NCI-H446 treated with DMSO at 0.1 percent for 48 hours (cell line): ENCODE measurements at regions not wholly inside any gene's neighbourhood (a gene's known extent, or its start where the extent isn't known, plus 50 kb on each side); places are given as distances from the start of the nearest gene placed in this dataset.
"Not testable (repeated sequence)": the region's sequence is repeated elsewhere in the genome, so short reads cannot be mapped to it uniquely, and the experiment has no call there.

ENCODE experiments used
- DNase-seq: peaks from one replicate; lab custom pipeline; 2025; lab: John Stamatoyannopoulos, UW

DNA sequence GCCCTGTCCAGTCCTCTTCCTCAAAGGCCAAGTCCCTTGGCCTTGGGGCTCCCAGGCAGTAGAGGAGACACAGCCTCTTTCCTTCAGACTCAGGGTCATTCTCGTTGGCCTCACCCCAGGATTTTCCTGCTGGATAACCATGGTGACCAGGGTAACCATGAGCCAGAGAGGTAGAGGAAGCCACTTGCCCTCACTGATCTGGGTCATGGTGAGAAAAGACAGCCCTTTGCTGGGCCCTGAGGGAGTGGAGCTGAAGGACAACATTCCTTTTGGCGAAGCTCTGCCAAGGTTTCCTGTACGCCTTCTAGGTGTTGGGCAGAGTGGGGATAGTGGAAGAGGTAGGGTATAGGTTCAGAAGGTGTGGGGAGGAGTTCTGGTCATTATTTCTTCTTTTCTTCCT lies 53.1 kb upstream of the WNT4 start:
- DNase-seq: no peak

DNA sequence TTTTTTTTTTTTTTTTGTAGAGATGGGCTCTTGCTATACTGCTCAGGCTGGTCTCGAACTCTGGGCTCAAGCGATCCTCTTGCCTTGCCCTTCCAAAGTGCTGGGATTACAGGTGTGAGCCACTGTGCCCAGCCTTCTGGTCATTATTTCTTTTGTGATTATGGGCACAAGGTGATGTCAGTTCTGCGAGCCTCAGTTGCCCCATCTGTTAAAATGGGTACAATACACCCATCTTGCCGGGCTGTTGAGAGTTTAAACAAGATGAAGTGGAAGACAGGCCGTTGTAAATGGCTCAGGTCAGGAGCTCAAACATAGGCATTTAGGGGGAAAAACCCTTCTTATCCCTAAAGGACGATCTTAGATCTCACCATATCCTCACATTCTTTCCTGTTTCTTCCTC lies 53.7 kb upstream of the WNT4 start:
- DNase-seq: no peak

DNA sequence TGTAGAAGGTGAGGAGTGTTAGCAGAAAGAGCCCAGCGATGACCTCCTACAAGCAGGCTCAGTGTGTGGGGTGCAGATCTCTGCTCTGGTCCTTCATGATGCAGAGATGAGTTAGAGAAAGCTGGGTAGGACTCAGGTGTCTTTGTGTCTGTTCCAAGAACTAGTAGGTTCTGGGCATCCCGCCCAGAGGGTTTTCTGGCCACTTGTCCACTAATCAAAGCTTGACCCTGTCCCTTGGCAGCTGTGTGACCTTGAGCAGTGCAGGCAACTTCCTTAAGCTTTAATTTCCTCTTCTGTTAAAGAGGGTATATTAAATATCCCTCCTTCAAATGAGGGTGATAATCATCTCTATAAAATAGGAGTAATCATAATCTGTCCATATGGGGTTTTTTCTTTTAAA lies 54.7 kb upstream of the WNT4 start:
- no peak for DNase-seq

DNA sequence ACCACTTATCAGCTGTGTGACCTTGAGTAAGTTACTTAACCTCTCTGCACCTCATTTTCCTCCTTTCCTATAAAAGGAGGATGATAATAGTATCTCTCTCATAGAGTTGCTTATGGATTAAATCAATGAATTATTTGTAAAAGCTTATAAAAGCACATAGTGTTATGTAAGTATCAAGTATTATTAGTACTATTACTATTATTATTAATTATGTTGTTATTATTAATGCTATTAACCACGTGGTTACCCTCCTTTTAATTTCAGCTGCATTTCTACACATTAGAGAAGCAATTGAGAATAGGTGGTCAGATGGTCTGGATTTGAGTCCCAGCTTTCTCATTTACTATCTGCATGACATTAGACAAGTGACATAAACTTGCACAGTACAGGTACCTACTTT lies 58.1 kb upstream of the WNT4 start:
- DNase-seq: no peak

DNA sequence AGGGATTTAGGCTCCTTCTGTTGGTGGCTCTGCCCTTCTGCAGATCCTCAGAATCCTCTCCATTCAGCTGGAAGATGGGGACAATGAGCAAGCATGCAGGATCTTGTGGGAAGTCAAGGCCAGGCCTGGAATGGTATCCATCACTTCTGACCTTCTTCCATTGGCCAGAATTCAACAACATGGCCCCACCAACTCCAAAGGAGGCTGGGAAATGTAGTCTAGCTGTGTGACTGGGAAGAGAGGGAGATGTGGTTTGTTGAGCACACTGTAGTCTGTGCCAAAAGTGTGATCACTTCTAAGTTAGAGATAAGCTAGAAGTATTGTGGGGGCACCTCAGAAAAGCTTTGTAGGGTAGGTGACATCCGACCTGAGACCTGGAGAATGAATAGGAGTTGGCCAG lies 60.4 kb upstream of the WNT4 start:
- no peak for DNase-seq

DNA sequence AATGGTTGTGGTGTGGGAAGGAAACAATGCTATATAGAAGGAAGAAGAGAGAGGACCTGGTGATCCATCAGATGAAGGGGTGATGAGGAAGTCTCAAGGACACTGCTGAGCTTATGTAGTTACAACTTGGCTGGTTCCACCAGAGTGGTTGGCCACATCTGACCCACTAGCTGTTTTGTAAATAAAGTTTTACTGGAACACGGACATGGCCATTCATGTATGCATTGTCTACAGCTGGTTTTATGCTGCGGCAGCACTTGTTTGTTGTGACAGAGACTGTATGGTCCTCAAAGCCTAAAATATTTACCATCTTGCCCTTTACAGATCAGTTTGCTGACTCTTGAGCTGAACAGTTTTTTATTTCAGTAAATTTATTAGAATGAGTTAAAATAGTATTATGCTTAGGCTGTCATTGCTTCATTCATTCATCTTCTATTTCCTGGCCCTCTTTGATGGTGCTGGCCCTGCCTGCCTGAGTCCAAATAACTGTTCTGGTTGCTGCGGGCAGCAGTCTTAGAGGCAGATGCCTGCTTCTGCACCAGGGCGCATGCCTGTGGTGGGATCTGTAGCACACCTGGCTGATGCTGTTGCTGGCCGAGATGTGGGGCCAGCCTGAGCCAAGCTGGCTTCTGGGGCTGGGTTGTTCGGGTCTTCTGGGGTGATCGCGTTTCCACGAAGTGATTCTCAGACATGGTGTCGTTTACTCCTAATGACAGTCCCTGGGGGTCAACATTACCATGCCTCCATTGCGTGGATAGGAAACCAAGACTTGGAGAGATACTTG lies 61.4 kb upstream of the WNT4 start:
- DNase-seq: no peak

DNA sequence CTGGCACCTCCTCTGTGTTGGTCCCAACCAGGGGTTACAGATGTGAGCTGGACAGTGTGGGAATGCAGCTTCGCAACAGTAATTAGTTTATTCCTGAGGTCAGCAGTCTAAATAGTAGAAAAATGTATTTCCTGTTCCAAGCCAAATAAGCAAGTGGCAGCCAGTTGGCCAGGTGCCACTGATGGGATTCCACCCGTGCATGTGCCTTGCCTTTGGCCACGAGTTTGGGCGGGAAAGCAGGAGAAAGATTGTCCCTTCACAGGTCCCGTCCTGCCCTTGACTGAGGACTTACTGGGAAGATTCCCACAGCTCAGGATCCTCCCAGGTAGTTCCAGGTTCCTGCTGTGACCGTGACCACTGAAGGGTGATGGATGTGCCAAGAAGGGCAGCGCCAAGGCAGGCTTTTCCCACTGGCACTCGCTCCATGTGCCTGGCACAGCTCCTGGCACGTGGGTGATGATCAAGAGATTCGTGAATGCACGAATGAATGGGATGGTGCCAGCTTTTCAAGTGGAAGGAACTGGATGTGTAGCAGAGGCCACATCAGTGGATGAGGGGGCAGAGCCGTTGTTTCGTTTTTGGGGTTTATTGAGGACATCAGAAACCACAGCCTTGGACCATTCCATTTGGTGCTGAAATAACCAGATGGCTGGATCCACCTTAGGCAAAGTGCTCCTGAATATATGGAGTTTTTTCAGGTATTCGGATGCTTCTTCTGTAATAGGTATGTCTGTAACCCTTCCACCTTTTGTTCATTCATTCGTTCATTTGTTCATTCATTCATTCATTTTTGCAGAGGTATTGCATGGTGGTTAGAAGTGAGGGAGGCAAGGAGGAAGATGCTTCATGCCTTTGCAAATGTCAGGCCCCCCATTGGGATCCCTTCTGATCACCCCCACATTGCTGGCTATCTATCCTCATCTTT lies 62.4 kb upstream of the WNT4 start:
- peak; percentile 36 for DNase-seq

DNA sequence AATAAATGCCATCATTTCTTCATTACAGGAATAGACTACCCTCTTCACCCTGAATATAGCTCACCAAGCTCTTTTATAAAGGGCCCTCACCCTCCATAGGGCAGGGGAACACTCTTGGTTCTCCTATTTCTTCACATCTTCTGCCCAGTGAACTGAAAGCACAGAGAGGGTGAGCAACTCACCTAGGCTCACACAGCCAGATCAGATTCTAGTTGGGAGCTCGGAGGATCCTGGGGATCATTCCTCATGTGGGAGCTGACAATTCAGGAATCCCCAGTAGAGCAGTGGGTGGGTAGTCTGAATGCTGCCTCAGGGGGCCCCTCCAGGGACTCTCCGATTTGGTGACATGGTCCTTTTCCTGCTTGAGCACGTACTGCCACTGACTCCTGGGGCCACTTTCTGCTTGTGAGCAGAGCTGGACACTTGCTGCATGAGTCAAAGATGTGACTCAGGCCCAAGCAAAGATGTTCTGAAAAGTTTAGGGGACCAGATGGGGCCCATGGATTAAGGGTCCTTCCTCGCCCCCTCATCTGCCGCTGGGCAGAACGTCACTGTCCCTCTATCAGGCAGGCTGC lies 63.7 kb upstream of the WNT4 start:
- no peak for DNase-seq

DNA sequence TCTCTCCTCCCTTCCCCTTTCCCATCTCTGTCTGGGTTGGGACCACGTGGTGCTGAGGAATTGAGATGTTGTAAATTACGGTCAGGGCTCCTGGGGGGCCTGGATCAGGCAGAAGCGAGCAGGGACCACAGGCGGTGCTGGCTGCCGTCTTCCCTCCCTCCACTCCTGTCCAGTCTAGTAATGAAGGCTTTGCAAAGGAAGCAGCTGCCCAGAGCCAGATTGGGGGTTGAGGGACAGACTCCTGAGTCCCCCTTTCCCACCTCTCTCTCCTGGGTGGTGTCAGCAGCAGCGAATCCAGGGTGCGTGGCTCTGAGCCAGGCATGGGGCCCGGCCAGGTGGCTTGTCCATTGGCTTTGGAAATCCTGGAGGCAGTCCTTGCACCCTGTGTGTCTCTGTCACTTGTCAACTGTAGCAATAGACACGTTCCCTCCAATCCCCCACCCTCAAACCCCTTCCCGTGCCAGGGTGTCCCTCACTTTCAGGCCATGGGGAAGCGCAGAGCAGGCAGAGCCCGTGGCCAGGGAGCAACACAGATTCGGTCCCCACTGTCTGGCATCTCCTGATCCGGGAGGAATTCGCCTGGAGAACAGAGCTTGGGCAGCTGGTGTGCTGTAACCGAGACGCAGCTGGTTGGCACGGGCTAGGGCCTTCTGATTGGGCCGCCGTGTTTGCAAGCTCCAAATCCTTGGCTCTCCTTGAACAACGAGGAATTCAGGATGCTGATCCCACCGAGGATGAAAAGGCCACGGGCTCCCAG lies 64.8 kb upstream of the WNT4 start:
- peak; percentile 53 for DNase-seq

DNA sequence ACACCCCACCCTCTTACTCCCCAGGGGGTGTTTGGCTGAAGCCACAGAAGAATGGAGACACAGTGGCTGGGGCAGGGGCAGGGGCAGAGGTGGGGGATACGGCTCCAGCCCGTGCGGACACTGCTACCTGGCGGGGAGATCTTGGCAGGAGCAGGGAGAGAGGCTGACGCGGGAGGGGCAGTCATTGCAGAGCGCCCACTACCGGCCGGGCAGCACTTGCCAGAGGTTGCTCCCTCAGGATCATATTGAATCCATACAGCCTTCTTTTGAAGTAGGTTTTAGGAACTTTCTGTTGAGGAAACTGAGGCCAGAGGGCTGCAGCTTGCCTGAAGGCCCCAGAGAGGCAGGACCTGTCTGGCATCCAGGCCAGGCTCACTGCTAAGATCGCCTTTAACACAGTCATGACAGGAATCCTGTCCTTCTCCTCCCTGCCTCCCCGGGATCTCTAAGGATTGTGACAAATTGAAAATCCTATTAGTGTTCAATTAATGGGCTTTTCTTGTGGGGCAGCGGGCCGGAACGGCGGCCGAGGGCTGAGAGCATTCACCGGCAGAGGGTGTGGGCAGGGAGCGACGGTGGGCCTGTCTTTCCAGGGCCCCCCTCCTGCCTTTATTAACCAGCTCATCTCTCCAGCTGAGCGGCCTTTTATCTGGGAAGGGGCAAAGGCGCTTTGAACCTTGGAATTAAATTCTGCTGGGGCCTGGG lies 65.5 kb upstream of the WNT4 start:
- DNase-seq: no peak

DNA sequence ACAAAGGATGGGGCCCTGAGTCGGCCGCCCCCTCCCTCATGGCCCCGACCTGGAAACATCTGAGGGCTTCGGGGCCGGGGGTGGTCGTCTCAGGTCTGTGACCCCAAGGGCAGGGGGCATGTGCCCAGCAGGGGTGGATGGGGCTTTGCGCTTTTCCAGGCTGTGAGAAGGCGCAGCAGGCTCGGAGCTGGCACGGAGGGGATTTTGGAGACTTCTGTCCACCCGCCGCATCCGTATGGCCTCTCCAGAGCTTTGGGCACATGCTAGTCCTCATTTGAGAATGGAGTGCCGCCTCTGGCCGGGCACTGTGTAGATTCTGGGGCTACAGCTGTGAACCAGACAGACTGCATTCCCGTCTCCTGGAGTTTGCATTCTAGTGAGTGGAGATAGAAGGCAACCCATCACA lies 66.1 kb upstream of the WNT4 start:
- DNase-seq: no peak

DNA sequence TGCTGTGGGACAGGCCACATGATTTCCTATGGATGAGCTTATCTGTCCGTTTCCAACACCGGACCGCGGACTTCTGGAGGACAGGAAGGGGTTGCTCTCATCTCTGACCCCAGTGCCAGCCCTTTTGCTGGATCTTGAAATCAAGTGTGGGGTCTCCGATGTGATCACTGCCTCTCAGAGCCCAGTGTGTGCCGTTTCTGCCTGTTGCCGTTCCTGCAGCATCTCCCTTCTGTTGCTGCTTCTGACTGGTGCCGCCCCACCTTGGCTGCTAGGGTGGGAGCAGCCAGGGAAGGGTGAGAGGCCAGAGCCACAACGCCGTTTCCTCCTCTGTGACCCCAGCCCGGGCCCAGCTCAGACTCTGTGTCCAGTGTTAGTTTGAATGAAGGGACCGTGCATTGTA lies 67.3 kb upstream of the WNT4 start:
- DNase-seq: no peak

DNA sequence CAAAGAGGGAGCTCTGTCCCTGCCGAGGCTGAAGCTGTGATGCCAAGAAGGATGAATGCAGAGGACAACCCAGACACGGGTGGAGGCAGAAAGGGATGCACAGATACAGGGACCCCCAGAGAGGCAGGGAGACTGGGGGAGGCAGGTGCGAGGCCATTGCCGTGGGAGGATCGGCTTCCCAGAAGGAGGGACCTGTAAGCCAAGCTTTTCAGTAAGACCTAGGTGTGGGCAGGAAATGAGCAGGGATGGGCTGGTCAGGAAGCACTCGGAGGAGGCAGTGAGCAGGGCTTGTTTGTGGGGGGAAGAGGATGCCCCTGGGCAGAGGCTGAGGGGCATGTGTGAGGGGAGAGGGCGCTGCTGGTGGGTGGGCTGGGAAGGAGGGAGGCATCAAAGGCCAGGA lies 67.7 kb upstream of the WNT4 start:
- DNase-seq: no peak

DNA sequence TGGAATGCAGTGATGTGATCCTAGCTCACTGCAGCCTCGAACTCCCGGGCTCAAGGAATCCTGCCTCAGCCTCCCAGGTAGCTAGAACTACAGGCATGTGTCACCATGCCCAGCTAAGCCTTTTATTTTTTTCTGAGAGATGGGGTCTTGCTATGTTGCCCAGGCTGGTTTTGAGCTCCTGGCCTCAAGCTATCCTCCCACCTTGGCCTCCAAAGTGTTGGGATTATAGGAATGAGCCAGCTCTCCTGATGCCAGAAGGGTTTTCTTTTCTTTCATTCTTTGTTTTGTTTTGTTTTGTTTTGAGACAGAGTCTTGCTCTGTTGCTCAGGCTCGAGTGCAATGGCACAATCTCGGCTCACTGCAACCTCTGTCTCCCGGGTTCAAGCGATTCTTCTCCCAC lies 68.6 kb upstream of the WNT4 start:
- DNase-seq: not testable (repeated sequence)

DNA sequence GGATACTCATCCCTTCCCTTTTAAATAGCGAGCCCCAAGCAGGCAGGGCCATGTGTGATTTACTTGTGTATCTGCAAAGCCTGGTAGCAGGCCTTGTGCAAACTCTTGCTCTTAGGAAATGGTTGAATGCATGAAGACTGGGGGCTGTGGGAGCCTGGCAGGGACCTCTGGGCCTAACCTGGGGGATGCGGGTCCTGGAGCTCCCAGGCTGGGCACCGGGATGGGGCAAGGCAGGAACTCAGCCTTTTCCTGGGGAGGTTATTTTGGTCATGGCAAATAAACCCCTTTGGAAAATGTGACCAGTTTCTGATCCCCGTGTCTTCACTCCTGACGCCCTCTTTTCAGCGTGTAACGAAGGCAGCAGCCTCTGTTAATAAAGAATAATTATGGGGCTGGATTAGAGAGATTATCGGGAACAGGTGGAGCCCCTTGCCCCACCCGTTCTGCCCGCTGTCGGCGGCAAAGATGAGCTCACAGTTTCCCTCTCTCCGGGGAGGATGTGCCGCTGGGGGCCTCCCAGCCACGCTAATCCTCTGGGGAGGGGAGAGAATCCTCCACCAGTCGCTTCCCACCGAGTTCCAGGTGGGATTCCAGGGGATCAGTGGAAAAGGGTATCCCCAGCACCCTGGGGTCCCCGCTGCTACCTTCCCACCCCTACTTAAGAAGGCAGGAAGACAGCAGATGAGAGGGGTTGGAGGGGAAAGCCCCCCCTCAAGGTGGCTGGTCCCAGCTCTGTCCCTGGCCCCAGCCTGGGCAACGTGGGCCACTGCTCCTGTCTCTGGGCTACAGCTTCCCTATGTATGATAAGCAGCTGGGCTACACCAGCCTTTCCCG lies 69.7 kb upstream of the WNT4 start:
- no peak for DNase-seq

DNA sequence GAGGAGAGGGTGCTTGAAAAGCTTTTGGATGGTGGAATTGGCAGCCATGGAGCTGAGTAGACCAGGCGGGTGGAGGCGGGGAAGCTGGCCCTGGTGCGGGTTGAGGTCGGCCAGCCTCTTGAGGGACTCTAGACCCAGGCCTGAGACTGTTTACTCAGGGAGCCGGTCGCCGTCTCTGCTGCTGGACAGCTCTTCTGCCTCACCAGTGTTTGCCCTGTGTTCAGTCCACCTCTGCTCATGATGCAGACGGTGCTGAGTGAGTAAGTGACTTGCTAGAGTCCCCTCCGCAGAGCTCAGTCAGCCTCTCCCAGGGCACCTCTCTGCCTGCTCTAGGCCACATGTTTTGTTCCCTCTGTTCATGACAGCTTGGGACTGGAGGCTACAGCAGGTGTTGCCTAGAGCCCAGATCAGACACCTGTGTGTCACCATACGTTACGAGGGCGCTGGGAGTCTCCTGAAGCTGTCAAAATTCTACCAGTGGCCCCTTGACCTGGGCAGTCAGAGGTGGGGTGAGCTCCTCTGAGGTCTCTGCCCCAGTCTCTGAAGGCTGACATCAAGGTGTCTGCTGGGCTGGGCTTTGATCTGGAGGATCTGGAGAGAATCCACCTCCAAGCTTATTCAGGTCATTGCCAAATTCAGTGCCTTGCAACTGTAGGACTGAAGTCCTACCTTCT lies 73.5 kb upstream of the WNT4 start:
- no peak for DNase-seq

DNA sequence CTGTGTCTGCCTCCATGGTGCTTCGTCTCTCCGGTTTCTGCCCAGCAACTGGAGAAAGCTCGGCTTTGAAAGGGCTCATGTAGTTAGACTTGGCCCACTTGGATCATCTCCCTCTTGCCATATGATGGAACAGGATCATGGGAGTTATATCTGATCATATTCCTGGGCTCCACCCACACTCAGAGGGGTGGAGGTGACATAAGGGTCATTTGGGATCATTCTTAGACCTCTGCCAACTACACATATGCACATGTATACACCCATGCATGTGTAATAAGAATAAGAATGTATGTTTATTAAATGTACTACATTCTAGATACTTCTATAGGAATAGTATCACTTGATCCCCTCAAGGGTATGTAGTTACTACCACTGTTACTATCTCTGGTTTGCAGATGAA lies 74.1 kb upstream of the WNT4 start:
- DNase-seq: no peak

DNA sequence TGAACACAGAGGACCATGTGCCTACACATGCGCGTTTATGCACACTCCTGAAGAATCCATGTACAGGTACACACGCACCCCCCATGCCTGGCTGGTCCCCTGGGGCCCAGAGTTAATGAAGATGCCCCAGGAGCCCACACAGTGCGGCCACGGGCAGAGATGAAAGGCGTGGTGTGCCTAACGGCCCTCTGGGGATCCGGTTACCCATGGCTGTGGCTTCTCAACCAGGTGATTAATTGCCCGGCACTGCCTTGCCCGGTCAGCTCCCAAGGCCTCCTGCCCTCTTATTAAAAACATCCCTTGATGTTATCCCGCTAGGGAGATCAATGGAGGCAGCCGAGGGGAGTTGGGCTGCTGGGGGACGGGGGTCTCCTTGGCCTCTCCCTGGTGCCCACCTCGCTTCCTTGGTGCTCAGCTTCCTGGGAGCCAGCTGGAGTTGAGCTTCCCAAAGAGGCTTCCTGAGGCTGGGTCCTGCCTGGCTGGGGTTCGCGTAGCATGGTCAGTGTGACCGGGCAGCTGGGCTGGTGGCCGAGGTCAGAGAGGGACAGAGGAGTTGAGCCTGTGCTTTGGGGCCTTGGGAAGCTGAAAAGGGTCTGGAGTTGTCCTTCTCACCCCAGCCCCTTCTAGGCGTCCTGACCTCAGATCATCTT lies 75.0 kb upstream of the WNT4 start:
- no peak for DNase-seq

DNA sequence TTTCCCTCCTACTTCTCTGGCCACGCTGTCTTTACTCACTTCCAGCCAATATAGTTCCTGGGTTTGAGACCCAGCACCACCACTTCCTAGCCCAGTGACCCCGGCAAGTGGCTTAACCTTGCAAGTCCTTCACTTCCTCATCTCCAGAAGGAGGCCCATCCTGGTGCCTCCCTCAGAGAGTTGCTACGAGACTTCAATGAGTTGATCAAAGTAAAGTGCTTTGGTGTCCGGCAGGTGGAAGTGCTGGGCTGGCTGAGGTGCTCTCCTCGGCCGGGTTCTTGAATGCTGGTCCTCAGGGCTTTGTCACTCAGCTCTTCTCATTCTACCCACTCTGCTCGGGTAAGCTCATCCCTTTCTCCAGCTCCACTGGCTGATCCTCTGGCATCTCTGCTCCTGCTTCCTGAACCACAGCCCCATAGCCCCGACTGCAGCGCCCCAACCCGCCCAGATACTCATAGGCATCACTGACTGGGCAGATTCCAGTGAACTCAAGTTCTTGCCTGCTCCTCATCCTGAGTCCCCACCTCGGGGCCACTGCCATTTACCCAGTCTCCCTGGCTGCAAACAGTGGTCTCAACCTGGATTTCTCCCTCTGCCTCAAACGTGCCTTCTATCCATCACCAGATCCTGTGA lies 75.8 kb upstream of the WNT4 start:
- no peak for DNase-seq
